Thoracic aorta (tissue), 2 donors: ENCODE measurements at regions not wholly inside any gene's neighbourhood (a gene's known extent, or its start where the extent isn't known, plus 50 kb on each side); places are given as distances from the start of the nearest gene placed in this dataset.
A peak's percentile ranks its signal among the peaks of the same experiment; 100 is the strongest.

Source experiments
- ATAC-seq: fragments of 150-250 bp; one replicate; pipeline ENCODE4 v1.8.0; 2017; ENCODE audit warnings: low read depth; ENCODE audit not compliant: insufficient number of reproducible peaks, low FRiP score
- DNase-seq: peaks from one replicate; pipeline ENCODE4 v3.0.0-alpha.2; 2020; ENCODE audit warnings: low spot score
- H3K27ac ChIP-seq, 2 donors: fragments of 200-600 bp; sonication (generic); 1 replicate in 1 of 2; 2 replicates in 1 of 2; pipeline ENCODE4 v1.5.1; 2016; ENCODE audit warnings: mild to moderate bottlenecking in 2 of 2, moderate library complexity in 2 of 2
- H3K27me3 ChIP-seq: fragments of 200-600 bp; sonication (generic); replicated peaks from 2 replicates; pipeline ENCODE4 v1.6.0; 2016; ENCODE audit warnings: mild to moderate bottlenecking; ENCODE audit not compliant: insufficient read depth
- H3K36me3 ChIP-seq: fragments of 200-600 bp; sonication (generic); one replicate; pipeline ENCODE4 v1.5.1; 2016
- H3K4me1 ChIP-seq, 2 donors: fragments of 200-600 bp; sonication (generic); 1 replicate in 1 of 2; 2 replicates in 1 of 2; pipeline versions ENCODE4 v1.5.1 to v1.6.0; 2016; ENCODE audit warnings: low read depth in 2 of 2, mild to moderate bottlenecking in 1 of 2; ENCODE audit not compliant: control insufficient read depth in 1 of 2
- H3K4me3 ChIP-seq: fragments of 200-600 bp; sonication (generic); 2 replicates; pipeline ENCODE4 v1.5.1; 2016; ENCODE audit warnings: mild to moderate bottlenecking
- H3K9me3 ChIP-seq: fragments of 200-600 bp; sonication (generic); 2 replicates; pipeline ENCODE4 v1.5.1; 2016
- TF ChIP-seq, protein P1 (sequence below): fragments of 200-600 bp; sonication (generic); IDR thresholded peaks from one replicate; pipeline ENCODE4 v1.5.1; 2019; ENCODE audit warnings: antibody characterized with exemption

DNA sequence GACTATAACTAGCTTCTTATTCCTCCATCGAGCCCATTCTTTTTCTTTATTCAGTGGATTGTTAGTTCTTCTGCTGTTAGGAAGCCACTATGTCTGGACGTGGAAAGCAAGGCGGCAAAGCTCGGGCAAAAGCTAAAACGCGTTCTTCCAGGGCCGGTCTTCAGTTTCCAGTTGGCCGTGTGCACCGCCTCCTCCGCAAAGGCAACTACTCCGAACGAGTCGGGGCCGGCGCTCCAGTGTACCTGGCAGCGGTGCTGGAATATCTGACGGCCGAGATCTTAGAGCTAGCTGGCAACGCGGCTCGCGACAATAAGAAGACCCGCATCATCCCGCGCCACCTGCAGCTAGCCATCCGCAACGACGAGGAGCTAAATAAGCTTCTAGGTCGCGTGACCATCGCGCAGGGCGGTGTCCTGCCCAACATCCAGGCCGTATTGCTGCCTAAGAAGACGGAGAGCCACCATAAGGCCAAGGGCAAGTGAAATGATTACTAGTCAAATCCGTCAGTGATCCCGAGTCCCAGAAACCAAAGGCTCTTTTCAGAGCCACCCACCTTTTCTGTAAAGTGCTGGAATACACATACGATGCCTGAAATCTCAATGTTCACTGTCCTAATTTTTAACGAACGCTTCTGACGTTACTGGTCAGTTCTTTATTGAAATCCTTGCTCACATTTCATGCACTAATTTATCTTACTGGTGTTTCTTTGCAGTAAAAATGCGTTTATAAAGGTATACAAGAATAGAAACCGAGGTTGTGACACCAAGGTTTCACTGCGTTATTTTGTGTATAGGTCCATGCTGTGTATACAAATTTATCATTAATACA is 129.9 kb downstream of the HFE start:
- Histone ChIP-seq H3K27me3 (no peaks in the 10 kb centered on the region), H3K27ac (peak overlapping the region; percentile 91 to 98), H3K36me3 (no peaks in the 10 kb centered on the region), H3K9me3 (no peaks in the 10 kb centered on the region), H3K4me1 (peaks cover 6 to 25% of the 10 kb centered on the region in 2 donors), H3K4me3 (peak overlapping the region; percentile 81)
- peak; percentile 61 for ATAC-seq
- peak; percentile 53 for DNase-seq
- TF ChIP-seq, protein P1, sequence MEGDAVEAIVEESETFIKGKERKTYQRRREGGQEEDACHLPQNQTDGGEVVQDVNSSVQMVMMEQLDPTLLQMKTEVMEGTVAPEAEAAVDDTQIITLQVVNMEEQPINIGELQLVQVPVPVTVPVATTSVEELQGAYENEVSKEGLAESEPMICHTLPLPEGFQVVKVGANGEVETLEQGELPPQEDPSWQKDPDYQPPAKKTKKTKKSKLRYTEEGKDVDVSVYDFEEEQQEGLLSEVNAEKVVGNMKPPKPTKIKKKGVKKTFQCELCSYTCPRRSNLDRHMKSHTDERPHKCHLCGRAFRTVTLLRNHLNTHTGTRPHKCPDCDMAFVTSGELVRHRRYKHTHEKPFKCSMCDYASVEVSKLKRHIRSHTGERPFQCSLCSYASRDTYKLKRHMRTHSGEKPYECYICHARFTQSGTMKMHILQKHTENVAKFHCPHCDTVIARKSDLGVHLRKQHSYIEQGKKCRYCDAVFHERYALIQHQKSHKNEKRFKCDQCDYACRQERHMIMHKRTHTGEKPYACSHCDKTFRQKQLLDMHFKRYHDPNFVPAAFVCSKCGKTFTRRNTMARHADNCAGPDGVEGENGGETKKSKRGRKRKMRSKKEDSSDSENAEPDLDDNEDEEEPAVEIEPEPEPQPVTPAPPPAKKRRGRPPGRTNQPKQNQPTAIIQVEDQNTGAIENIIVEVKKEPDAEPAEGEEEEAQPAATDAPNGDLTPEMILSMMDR: peak; percentile 35

DNA sequence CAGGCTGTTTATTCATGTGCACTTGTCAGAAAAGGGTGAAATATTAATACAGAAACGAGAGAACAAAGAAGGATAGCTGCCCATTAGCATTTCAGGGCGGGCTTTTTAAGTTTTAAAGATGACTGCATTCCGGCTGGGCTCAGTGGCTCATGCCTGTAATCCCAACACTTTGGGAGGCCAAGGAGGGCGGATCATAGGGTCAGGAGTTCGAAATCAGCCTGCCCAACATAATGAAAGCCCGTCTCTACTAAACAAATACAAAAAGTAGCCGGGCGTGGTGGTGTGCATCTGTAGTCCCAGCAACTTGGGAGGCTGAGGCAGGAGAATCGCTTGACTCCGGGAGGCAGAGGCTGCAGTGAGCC is 130.5 kb downstream of the HFE start:
- H3K4me3 ChIP-seq: peak overlapping the region; percentile 81
- H3K9me3 ChIP-seq: no peaks in the 10 kb centered on the region
- DNase-seq (no peak), ATAC-seq (no peak)
- no peaks in the 10 kb centered on the region for H3K27me3 ChIP-seq
- peak overlapping the region; percentile 91 to 98 for H3K27ac ChIP-seq
- H3K36me3 ChIP-seq: no peaks in the 10 kb centered on the region
- peaks cover 6 to 25% of the 10 kb centered on the region in 2 donors for H3K4me1 ChIP-seq
- TF ChIP-seq, protein P1: no peak

DNA sequence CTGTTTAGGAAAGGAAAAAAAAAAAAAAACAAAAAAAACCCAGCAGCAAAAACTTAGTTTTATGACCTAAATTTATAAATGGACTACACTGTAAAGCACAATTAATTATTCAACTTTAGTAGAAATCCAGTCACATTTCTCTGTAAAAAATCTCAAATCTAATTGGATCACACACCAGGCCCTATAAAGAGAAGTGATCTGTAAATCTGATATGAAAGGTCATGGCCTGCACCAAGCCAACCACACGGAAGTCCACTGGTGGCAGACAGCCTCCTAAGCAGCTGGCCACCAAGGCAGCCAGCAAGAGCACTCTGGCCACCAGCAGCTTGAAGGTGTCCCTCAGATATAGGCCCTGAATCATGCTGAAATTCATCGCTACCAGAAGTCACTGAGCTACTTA is 131.6 kb downstream of the HFE start:
- TF ChIP-seq, protein P1: no peak

DNA sequence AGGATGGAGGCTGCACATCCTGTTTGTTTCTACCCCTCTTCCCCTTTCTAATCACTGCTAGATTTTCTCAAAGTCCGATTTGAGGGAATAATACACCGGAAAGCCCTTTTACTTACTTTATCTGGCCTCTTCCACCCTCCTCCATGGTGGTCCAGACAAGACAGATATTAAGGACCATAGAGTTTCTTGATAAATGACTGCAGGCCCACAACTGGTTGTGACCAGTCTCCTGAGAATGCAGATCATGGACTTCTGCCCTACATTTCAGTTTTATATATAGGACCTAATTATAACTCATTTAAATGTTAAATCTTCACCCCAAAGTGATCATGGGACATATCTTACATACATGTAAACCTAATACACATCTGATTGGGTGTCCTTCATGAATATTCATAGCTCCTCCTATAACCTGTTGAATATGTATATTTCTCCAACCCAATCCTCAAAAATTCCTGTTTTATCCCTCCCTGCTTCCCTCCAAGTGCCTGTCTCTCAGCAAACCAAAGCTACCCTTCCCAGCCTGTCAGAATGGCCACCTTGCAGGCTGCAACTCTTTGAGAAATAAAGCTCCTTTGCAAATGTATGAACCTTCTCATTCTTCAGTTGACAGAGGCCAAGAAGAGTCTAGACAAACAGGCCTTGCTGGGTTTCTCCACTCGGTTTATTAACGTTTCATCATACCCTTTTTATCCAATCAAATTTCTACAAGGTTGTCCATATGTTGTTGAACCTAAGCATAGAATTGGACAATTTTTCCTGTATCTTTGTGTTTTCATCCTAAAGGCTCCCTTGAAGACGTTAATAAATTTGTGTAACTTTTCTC is 133.1 kb downstream of the HFE start:
- DNase-seq (no peak), ATAC-seq (no peak)
- H3K36me3 ChIP-seq: no peaks in the 10 kb centered on the region
- H3K27me3 ChIP-seq: no peaks in the 10 kb centered on the region
- peaks cover 6 to 17% of the 10 kb centered on the region in 2 donors for H3K4me1 ChIP-seq
- no peak overlapping the region for H3K27ac ChIP-seq
- no peak overlapping the region for H3K4me3 ChIP-seq
- TF ChIP-seq, protein P1: no peak
- H3K9me3 ChIP-seq: no peaks in the 10 kb centered on the region

More for the DNA sequence above, 131.6 kb downstream of the HFE start:
- ATAC-seq: no peak
- no peak for DNase-seq
- Histone ChIP-seq H3K27me3 (no peaks in the 10 kb centered on the region), H3K27ac (no peak overlapping the region), H3K9me3 (no peaks in the 10 kb centered on the region), H3K4me3 (no peak overlapping the region), H3K4me1 (peaks cover 6 to 25% of the 10 kb centered on the region in 2 donors), H3K36me3 (no peaks in the 10 kb centered on the region)

DNA sequence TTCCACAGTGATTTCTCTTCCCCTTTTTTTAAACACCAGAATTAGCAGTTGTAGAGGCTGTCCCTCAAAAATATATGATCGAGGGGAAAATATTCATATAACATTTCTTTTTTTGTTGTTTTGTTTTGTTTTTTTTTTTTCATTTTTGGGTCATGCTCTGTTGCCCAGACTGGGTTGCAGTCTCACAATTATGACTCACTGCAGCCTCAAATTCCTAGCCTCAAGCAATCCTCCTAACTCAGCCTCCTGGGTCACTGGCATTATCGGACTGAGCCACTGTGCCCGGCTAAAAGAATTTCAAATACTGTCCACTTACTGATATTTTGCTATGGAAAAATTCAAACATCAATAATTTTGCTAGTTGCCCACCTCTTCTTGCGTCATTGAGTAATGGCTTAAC is 134.0 kb downstream of the HFE start:
- no peak for ATAC-seq
- TF ChIP-seq, protein P1: no peak
- DNase-seq: no peak
- H3K27ac ChIP-seq: no peak overlapping the region
- H3K27me3 ChIP-seq: no peaks in the 10 kb centered on the region
- H3K4me3 ChIP-seq: no peak overlapping the region
- H3K36me3 ChIP-seq: no peaks in the 10 kb centered on the region
- H3K4me1 ChIP-seq: peaks cover 6 to 9% of the 10 kb centered on the region in 2 donors
- H3K9me3 ChIP-seq: no peaks in the 10 kb centered on the region
